ENCODE measurements at regions not wholly inside any gene's neighbourhood (a gene's known extent, or its start where the extent isn't known, plus 50 kb on each side); places are given as distances from the start of the nearest gene placed in this dataset.
A peak's percentile ranks its signal among the peaks of the same experiment; 100 is the strongest.

GRCh38 chr20:10863337-10864060 lies 189.7 kb upstream of the JAG1 start:
- peak; percentile 39 for DNase-seq (ENCODE audit: low spot score)

DNA sequence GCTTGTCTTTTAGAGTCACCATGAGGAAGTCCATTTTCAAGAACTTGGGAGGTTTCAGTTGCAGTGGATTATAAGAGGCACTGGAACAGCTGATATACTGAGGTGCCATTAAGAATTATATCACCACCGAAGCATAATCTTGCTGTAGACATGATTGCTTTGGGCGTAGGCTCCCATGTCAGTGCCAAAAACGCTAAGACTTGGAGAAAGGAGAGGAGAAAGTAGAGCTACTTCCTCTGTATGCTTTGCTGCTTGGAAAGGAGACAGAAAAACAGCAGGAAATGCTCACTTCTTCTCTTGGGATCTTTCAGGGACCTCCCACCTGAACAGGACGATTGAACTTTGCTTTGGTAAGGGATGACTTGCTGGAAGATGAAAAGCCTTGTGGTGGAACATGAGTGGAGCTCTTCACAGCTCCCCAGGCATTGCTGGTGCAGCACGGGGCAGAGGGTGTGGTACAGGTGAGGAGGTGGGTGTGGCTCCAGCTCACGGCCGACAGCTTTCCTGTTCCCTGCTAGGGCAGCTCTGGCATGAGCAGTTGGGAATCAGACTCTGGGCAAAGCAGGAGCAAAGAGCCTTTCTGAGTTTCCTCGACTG lies 190.4 kb upstream of the JAG1 start:
- no peak for DNase-seq (ENCODE audit: low spot score)

GRCh38 chr20:10868299-10868698 lies 194.5 kb upstream of the JAG1 start:
- DNase-seq (ENCODE audit: low spot score): no peak

DNA sequence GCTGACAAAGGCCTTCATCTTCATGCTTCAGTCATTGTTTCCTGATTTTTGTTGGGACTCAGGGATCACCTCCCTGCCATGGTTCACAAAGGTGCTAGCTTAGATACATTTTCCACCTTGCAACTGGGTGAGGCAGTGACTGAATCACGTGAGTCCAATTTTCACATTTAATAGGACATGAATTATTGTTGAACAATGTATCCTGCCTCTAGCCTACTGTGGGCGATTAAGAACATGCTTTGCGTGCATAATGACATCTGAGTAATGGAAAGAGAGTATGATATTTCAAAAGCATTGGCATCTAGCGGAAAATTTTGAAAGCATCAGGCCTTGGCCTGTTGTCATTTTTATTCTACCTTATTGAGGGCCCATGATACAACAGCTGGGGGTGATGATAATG lies 199.2 kb upstream of the JAG1 start:
- DNase-seq (ENCODE audit: low spot score): no peak

- DNase-seq (ENCODE audit: low spot score): no peak
Measured at GRCh38 chr20:10875653-10876052, 201.9 kb upstream of the JAG1 start.

- DNase-seq (ENCODE audit: low spot score): no peak
Measured at GRCh38 chr20:10876558-10876957, 202.8 kb upstream of the JAG1 start.

- DNase-seq (ENCODE audit: low spot score): no peak
Measured at GRCh38 chr20:10877342-10877741, 203.5 kb upstream of the JAG1 start.

DNA sequence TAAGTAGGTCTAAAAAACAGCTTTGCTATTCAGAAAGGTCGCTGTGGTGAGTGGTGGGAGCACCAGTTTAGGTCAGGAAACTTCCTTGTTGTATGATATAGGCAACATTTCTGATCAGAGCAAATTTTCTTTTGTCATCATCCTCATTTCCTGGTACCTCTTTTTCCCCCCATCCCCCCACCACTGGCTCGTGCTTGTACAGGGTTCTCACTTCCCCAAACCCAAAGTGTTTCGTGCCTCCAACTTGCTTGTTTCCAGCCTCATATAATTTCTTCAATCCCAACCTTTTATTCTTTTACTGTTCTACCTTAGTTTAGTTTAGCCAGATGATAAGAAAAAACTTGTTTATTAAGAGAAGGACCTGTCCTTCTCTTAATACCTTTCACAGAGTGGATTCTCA lies 209.4 kb upstream of the JAG1 start:
- DNase-seq (ENCODE audit: low spot score): no peak

GRCh38 chr20:10893321-10893720 lies 219.5 kb upstream of the JAG1 start:
- no peak for DNase-seq (ENCODE audit: low spot score)

DNA sequence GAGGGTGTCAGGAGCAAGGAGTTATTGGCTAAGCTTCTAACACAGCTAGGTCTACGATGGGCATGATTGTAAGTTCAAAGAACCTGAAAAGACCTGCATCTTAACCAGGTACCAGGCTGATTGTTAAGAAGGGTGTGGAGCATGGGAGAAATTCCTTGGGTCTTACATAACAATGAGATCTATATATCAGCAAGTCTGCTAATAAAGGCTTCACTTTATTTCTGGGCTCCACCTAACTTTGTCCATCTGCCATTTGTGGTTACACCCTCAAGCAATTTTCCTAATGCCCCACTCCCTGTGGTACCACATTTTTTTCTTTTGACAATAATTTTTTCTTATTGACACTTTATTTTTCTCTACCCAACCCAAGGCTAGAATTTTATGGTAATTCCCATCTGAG lies 223.5 kb upstream of the JAG1 start:
- no peak for DNase-seq (ENCODE audit: low spot score)

DNA sequence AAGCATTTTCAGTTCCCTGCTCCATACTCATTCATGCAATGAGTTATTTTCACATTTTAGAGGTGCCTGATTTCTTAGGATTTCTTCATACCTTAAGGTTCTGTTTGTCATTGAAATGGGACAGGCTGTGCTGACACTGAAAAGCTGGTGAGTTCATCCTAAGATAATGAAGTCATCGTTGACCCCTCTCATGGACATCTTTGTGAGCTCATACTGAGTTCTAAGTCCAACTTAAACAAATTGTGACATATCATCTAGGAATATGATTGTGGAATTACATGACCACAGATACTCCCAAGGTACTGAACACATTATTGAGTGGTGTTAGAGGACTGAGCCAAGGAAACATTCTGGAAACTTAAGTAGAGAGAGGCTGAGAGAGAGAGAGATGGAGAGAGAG lies 224.8 kb upstream of the JAG1 start:
- DNase-seq (ENCODE audit: low spot score): no peak

DNA sequence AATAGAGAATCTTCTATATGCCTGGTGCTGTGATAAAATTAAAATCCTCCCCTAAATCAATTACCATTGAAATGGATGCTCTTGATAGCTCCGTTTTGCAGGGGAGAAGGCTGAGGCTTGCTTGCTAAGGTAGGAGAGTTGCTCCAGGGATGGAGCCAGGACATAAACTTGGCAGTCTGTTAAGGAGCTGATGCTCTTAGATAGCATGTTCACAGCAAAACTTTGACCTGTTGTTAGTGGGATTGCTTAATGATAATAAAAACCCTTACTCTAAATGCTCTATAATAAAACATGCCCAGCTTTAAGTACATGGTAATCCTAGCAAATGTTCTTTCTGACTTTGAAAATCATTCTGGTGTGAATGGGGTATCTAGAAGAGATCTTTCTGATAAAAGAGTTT lies 228.4 kb upstream of the JAG1 start:
- DNase-seq (ENCODE audit: low spot score): no peak

DNA sequence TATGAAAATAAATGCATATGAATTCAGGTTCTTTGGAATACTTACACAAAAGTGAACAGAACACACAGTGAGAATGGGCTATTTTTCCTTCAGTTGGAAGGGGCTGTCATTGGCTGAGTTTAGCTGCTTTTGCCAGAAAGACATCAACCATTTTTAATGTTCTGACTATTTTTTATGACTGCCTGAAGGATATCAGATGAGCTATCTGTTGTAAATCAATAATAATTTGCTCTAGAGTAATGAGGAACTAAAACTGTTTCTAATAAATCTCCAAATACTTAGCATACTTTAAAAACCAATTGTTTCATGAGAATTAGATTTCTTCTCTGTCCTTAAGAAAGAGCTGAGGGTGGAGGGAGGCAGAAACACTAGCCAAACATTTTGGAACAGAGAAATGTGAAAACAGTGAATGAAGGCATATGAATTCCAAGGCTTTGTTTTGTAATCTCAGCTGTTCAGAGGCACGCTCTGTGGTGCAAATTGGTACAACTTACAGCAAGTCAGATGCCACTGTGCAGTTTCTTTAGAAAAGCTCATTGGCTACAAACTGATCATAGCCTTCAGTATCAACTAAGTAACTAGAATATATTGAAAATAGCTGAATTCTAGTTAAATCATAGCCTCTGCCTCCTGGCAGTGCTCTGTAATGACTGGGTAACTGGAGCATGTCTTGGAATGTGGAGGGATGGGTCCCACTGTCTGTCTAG lies 228.9 kb upstream of the JAG1 start:
- no peak for DNase-seq (ENCODE audit: low spot score)

DNA sequence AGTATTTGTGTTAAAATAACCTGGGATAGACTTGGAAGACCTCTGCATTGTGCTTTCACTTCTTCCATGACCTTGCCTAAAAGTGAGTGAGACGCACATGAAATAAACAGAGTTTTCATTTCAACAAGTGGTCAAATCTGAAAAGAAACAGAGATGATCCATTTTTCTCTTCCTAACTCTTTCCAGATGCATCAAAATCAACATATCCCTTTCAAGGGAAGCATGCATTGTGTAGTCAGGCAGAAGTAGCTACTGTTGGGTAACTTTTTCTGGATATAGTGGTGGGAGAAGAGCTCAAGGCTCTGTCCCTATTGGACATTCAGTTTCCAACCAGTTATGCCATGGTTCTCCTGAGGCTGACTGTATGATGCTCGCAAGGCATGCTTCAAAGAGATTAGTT lies 233.0 kb upstream of the JAG1 start:
- no peak for DNase-seq (ENCODE audit: low spot score)

- DNase-seq (ENCODE audit: low spot score): no peak
Measured at GRCh38 chr20:10909803-10910202, 236.0 kb upstream of the JAG1 start.

DNA sequence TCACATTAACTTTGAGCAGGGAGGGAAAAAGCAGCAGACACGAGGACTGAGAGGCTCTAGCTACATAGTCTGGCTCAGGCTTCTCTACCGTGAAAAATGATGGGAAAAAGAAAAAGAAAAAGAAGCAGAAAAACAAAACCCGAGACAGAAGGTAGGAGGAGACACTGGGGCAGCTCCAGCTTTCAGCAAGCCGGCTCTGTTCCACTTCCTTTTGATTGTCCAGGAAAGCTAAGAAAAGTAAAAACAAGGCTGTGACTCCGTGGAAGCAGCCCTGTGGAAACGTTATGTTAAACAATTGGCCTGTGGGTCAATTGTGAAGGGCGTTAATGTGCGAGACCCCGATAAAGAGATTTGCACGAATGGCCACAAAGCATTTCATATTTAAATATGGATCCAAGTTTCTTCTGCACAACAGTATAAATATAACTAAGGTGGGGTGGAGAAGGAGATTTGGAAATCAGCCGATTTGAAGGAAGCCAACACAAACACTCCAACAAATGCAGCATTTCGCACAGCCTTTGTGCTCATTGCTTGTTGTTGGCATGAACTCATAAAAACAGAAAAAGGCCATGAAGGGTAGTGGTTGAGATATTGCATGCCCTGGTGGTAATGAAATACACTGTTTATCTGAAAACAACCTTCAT lies 236.9 kb upstream of the JAG1 start:
- DNase-seq (ENCODE audit: low spot score): no peak

DNA sequence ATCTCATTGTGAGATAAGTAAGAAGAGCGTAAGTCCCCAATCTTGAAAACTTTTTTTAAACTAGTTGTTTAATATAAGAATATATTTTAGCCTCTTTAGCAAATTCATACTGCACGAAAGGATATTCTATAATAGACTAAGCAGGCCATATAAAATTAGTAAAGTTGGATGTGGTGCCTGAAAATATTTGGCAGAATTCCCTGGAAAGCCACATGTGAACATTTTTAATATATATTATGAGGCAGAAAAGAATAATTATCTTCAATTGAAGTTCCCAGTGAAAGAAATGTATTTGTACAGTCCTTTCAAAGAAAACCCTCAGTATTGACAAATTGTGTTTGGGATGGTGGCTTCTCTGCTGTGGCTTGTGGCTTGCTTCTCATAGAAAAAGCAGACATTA lies 237.5 kb upstream of the JAG1 start:
- no peak for DNase-seq (ENCODE audit: low spot score)

DNA sequence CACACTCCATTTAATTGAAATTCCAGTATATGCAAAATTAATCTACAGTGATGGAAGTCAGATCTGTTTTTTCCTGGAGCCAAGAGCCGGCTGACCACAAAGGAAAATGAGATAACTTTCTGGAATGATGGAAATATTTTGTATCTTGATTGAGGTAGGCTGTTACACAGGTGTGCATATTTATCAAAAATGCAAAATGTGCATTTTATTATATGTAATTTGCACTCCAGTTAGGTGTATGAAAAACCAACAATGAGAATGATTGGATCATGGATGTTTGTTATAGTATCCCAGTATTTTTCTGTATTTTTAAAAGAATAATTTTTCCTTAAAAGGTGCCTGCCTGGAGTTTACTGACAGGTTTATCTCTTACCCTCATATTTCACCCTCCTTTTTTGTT lies 242.0 kb upstream of the JAG1 start:
- no peak for DNase-seq (ENCODE audit: low spot score)

DNA sequence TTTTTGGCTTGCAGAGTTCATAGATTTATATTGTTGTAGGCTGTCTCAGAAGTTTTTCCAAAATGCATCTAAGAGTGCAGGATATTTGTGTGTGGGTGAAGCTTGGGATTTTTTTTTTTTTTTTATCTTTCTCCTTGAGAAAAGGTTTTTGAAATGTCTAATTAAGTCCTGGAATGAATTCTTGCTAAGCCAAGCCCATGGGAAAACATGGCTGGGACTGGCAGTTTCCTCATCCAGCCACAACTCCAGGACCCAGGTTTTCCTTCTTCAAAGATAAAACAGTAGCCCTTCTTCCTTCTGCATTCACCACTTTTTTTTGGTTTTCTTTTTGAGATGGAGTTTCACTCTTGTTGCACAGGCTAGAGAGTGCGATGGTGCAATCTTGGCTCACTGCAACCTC lies 242.5 kb upstream of the JAG1 start:
- DNase-seq (ENCODE audit: low spot score): no peak

- DNase-seq (ENCODE audit: low spot score): peak; percentile 41
Measured at GRCh38 chr20:10917826-10918225, 244.0 kb upstream of the JAG1 start.

DNA sequence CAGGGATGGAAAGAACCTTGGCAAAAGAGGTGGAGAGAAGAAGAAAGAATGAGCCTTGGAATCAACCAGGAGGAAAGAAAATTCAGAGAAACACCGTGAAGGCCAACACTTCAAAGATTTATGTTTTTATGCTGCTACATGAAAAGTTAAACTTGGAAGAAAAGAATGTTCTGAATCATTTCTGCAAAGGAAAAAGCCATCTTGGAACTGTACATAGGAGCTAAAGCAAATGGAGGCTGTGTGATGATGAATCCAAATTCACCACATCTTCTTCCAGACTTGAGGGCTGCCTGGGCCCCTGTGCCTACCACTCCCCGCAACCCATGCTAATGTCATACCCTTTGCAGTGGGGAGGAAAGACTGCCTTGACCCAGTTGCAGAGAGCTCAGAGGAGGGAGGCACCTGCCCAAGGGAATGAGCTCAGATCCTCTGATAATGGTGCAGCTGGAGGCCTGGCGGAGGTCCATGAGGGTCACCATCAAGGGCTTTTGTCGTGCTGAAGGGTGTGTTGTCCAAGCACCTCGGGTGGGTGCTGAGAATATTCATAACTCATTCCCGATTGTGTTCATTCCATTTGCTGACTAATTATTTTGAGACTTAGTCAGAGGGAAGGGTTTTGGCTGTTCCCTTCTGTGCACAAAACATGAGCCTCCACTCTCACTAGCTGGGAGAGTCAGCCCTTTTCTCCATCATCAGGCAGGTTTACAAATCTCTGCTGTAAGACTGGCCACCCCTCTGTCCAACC lies 245.8 kb upstream of the JAG1 start:
- DNase-seq (ENCODE audit: low spot score): no peak

DNA sequence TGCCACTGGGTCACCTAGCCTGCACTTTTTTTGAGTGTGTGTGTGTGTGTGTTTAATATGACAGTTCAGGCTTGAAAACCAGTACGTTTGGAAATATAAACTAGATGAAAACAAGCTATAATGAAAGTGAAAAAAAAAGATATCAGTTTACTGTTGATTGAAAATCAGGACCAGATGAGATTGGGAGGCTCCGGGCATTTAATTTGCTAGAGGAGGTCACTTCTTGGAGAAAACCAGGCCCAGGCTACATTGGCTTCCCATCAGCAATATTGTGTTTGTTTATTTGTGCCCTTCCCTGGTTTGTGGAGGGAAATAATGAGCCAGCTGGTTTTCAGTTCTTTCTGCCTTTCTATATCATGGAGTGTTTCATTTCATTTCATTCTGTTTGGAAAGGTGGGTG lies 246.6 kb upstream of the JAG1 start:
- no peak for DNase-seq (ENCODE audit: low spot score)

Measured in COLO829 (cell line).